ENCODE measurements at regions not wholly inside any gene's neighbourhood (a gene's known extent, or its start where the extent isn't known, plus 50 kb on each side); places are given as distances from the start of the nearest gene placed in this dataset.

DNA sequence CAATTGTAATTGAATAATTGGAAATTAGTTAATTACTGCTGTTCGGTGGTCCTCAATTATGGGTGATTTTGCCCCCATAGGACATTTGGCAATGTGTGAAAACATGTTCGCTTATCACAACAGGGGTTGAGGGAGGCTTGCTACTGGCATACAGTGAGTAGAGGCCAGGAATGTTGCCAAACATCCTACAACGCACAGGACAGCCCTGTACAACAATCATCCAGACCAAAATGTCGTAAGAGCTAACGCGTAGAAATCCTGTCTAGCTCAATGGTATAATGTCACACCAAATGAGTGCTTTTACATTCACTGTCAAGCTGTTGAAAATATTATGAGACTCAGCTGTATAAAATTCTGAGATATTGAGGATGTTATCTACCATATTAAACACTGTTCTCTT lies 464.4 kb upstream of the TUSC1 start:
- Histone ChIP-seq H3F3A (ENCODE audit: low read depth) (no peaks in the 10 kb centered on the region), H3K9me3 (ENCODE audit: insufficient read depth, low read depth, low read length) (no peaks in the 10 kb centered on the region), H3K4me1 (ENCODE audit: insufficient read depth, low read length, poor library complexity, severe bottlenecking) (no peaks in the 10 kb centered on the region), H3K9ac (ENCODE audit: low read depth, low read length, poor library complexity, severe bottlenecking) (no peak overlapping the region), H3K4me2 (ENCODE audit: low read depth, low read length, poor library complexity, severe bottlenecking) (no peak overlapping the region), H3K27me3 (ENCODE audit: insufficient read depth, low read length, poor library complexity, severe bottlenecking) (no peaks in the 10 kb centered on the region), H3K36me3 (ENCODE audit: insufficient read depth, low read length) (no peaks in the 10 kb centered on the region), H3K79me2 (ENCODE audit: insufficient read depth, low read length) (no peaks in the 10 kb centered on the region), H2AFZ (ENCODE audit: low read length) (no peak overlapping the region), H4K20me1 (ENCODE audit: insufficient read depth, low read length, poor library complexity, severe bottlenecking) (no peaks in the 10 kb centered on the region), H3K4me3 (ENCODE audit: low read length, poor library complexity, severe bottlenecking) (no peak overlapping the region), H3K9me2 (replicated peaks; ENCODE audit: low read depth, low read length) (no peaks in the 10 kb centered on the region)
- TF ChIP-seq CTCF (conservative IDR thresholded peaks at IDR 0.05; ENCODE audit: low read length) (no peak), EZH2phosphoT487 (IDR thresholded peaks at IDR 0.05; ENCODE audit: borderline replicate concordance) (no peak)

- Histone ChIP-seq H3K79me2 (ENCODE audit: insufficient read depth, low read length) (no peaks in the 10 kb centered on the region), H3F3A (ENCODE audit: low read depth) (no peaks in the 10 kb centered on the region), H3K4me2 (ENCODE audit: low read depth, low read length, poor library complexity, severe bottlenecking) (no peak overlapping the region), H3K4me3 (ENCODE audit: low read length, poor library complexity, severe bottlenecking) (no peak overlapping the region), H2AFZ (ENCODE audit: low read length) (no peak overlapping the region), H4K20me1 (ENCODE audit: insufficient read depth, low read length, poor library complexity, severe bottlenecking) (no peaks in the 10 kb centered on the region), H3K9me3 (ENCODE audit: insufficient read depth, low read depth, low read length) (no peaks in the 10 kb centered on the region), H3K36me3 (ENCODE audit: insufficient read depth, low read length) (no peaks in the 10 kb centered on the region), H3K27me3 (ENCODE audit: insufficient read depth, low read length, poor library complexity, severe bottlenecking) (no peaks in the 10 kb centered on the region), H3K9me2 (replicated peaks; ENCODE audit: low read depth, low read length) (no peaks in the 10 kb centered on the region), H3K9ac (ENCODE audit: low read depth, low read length, poor library complexity, severe bottlenecking) (no peak overlapping the region), H3K4me1 (ENCODE audit: insufficient read depth, low read length, poor library complexity, severe bottlenecking) (no peaks in the 10 kb centered on the region)
- TF ChIP-seq CTCF (conservative IDR thresholded peaks at IDR 0.05; ENCODE audit: low read length) = no peak
- TF ChIP-seq EZH2phosphoT487 (IDR thresholded peaks at IDR 0.05; ENCODE audit: borderline replicate concordance) = no peak
These were observed 464.0 kb upstream of the TUSC1 start for GRCh38 chr9:26142201-26142600.

DNA sequence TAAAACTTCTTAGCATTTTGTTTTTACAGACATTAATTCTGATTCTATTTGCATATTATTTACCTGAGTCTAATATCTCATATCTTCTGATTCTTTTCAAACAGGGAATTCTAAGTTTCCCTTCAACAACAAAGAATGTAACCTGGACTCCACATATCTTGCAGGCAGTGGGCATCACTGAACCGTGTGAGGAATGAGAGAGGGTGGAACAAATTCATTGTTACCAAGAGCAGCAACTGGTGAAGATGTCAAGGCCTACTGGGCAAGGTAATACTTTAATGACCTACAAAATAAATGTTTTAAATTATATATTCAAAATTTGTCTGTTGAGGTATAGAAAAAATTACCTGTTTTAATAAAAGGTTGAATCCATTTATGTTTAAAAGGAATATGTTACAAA lies 455.3 kb upstream of the TUSC1 start:
- no peaks in the 10 kb centered on the region for H3K36me3 ChIP-seq (ENCODE audit: insufficient read depth, low read length)
- no peaks in the 10 kb centered on the region for H3K9me2 ChIP-seq (replicated peaks; ENCODE audit: low read depth, low read length)
- H3K4me3 ChIP-seq (ENCODE audit: low read length, poor library complexity, severe bottlenecking) = no peak overlapping the region
- H2AFZ ChIP-seq (ENCODE audit: low read length) = no peak overlapping the region
- H3K27me3 ChIP-seq (ENCODE audit: insufficient read depth, low read length, poor library complexity, severe bottlenecking) = no peaks in the 10 kb centered on the region
- no peak overlapping the region for H3K4me2 ChIP-seq (ENCODE audit: low read depth, low read length, poor library complexity, severe bottlenecking)
- no peaks in the 10 kb centered on the region for H4K20me1 ChIP-seq (ENCODE audit: insufficient read depth, low read length, poor library complexity, severe bottlenecking)
- H3F3A ChIP-seq (ENCODE audit: low read depth) = no peaks in the 10 kb centered on the region
- no peaks in the 10 kb centered on the region for H3K4me1 ChIP-seq (ENCODE audit: insufficient read depth, low read length, poor library complexity, severe bottlenecking)
- no peaks in the 10 kb centered on the region for H3K79me2 ChIP-seq (ENCODE audit: insufficient read depth, low read length)
- no peaks in the 10 kb centered on the region for H3K9me3 ChIP-seq (ENCODE audit: insufficient read depth, low read depth, low read length)
- H3K9ac ChIP-seq (ENCODE audit: low read depth, low read length, poor library complexity, severe bottlenecking) = no peak overlapping the region
- TF ChIP-seq EZH2phosphoT487 (IDR thresholded peaks at IDR 0.05; ENCODE audit: borderline replicate concordance) (no peak), CTCF (conservative IDR thresholded peaks at IDR 0.05; ENCODE audit: low read length) (no peak)
